HFF-Myc (cell line): ENCODE measurements at regions not wholly inside any gene's neighbourhood (a gene's known extent, or its start where the extent isn't known, plus 50 kb on each side); places are given as distances from the start of the nearest gene placed in this dataset.

Experiments
- DNase-seq: peaks from one replicate; pipeline ENCODE4 v3.0.0-alpha.2; 2011; ENCODE audit warnings: low read depth; ENCODE audit errors: extremely low read depth
- H3K4me3 ChIP-seq: replicated peaks from 2 replicates; pipeline ENCODE4 v1.5.1; 2011; ENCODE audit warnings: low read depth, mild to moderate bottlenecking, control low read depth, low read length
- TF ChIP-seq, protein P1 (sequence below): IDR thresholded peaks from 2 replicates; pipeline ENCODE4 v1.5.1; 2012; ENCODE audit warnings: mild to moderate bottlenecking, low read depth, low read length, control low read depth; ENCODE audit errors: missing control alignments

DNA sequence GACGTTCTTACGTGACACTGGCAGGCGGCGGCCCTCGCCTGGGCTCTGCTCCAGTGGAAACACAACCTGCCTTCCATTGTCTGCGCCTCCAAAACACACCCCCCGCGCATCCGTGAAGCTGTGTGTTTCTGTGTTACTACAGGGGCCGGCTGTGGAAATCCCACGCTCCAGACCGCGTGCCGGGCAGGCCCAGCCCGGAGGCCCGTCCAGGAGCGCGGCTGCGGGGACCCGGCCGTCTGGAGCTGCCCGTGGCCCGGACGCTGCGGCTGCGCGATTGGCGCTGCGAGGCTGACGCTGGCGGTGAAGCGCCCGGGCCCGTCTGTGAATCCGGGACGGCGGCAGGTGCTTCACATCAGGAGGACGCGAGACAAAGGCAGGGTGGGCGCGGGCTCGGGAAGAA is 670.3 kb upstream of the SALL3 start:
- TF ChIP-seq, protein P1, sequence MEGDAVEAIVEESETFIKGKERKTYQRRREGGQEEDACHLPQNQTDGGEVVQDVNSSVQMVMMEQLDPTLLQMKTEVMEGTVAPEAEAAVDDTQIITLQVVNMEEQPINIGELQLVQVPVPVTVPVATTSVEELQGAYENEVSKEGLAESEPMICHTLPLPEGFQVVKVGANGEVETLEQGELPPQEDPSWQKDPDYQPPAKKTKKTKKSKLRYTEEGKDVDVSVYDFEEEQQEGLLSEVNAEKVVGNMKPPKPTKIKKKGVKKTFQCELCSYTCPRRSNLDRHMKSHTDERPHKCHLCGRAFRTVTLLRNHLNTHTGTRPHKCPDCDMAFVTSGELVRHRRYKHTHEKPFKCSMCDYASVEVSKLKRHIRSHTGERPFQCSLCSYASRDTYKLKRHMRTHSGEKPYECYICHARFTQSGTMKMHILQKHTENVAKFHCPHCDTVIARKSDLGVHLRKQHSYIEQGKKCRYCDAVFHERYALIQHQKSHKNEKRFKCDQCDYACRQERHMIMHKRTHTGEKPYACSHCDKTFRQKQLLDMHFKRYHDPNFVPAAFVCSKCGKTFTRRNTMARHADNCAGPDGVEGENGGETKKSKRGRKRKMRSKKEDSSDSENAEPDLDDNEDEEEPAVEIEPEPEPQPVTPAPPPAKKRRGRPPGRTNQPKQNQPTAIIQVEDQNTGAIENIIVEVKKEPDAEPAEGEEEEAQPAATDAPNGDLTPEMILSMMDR, result no peak
- no peak overlapping the region for H3K4me3 ChIP-seq
- DNase-seq, result no peak

DNA sequence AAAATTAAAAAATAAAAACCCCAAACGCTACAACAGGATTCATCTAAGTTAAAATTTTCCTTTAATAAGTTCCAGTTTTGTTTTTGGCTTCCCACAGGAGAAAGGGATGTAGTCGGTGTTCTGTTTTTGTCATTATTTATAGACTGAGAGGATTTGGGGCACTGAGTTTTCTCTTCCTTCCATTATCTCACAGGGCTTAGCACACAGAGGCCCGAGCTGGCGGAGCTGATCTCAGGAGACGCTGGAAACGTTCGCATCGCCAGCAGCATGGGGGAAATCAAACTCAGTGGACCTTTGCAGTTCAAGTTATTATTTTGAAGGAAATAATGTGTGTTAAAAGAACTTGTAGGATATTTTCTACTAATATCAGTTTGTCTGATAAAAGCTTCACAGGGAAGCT is 669.7 kb upstream of the SALL3 start:
- DNase-seq, result no peak
- TF ChIP-seq, protein P1, result no peak
- H3K4me3 ChIP-seq, result no peak overlapping the region

DNA sequence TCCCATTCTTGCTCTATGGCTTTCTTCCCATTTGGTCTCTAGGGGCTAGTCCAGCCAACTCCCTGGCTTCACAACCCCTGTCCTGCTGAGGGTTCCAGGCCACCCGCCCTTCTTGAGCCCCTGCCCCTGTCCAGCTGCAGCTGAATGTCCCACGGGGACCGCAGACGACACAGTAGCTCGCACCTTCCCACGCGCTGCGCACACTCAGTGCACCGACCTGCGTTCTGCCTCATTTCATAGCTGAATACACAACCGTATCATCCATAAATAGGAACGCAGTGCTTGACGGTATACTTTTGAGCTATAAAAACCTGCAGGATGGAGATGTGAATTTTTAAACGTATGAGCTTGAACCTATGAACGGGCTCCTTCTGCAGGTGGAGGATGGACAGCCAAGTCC is 660.4 kb upstream of the SALL3 start:
- no peak overlapping the region for H3K4me3 ChIP-seq
- DNase-seq, result no peak
- TF ChIP-seq, protein P1, result no peak

DNA sequence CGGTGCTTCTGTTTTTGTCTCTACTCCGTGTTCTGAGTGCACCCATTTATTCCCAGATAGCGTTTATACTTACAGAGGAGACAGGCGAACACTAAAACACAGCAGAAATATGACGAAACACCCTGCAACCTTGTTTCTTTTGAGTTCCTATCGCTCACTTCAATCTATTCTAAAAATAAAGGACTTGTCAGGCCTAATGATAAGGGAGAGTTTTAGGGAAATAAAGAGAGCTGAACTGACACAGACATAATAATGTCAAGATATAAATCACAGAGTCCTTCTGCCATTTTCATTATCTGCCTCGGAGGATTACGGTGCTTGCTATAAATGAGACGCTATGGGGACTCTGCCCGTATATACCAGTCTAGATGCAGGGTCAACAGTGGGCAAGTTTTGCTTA is 659.7 kb upstream of the SALL3 start:
- TF ChIP-seq, protein P1, result no peak
- no peak for DNase-seq
- H3K4me3 ChIP-seq, result no peak overlapping the region

DNA sequence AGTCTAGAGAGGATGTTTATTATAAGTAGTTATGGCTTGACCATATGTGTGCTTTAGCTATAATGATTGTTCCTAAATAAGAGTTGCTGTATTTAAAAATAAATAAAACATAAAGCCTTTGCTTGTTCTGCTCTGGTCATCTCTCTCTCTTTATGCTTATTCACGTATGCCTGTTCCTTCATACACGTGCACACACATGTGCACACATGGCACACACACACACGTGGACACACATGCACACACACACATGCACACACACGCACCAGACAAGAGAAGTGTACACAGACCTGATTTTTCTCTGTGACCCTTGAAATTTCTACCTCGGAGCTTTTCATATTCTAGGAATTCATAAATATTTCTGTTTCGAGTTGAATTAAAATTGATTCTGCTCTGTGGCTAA is 658.2 kb upstream of the SALL3 start:
- DNase-seq, result no peak
- TF ChIP-seq, protein P1, result no peak

DNA sequence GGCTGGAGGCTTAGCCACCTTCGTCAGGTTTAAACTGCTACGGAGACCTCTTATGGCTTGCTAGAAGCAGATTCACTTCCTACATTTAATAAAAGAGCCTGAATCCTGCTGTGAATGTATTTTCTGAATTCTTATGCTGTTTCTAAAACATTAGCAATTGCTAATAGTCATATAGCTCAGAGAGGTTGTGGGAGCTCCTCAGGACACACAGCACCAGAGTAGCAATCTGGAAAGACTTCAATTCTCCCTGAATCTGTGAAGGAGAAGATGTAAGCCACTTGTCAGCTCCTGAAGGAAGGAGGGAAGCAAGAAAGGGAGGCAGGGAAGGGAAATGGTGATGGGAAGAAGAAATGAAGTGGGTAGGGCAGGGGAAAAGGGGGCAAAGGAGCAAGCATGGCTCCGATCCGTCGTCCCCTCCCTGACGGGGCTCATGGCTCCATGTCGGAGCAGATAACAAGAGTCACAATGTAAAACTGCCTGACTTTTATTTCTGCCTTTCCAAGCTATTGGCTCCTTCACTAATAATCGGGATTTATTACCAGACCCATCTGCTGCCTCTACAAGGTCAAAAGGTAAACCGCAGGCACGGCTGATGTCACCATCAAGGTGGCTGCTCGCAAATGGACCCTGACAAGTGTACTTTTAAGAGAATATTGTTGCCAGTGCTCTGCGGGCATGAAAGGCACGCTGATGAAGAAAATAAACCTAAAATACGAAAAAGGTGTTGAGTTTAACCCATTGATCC is 656.0 kb upstream of the SALL3 start:
- H3K4me3 ChIP-seq, result no peak overlapping the region
- DNase-seq, result no peak
- TF ChIP-seq, protein P1, result no peak

More for the DNA sequence above, 658.2 kb upstream of the SALL3 start:
- H3K4me3 ChIP-seq, result no peak overlapping the region

DNA sequence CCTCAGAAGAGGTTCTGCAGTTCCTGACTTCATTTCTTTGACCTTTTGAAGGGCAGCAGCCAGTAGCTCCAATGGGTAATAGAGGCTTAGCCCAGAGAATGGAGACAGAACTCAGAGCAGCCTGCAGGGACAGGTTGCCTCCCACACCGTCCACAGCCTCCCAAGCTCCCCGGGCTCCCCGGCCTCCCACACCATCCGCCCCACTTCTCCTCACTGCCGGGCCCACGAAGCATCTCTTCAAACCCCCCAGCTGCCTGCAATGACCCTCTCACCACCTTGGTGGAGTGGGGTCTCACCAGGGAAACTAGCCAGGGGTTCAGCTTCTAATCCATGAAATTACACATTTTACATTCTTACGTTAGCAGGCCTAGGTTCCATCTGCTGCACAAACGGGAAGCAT is 652.0 kb upstream of the SALL3 start:
- no peak overlapping the region for H3K4me3 ChIP-seq
- TF ChIP-seq, protein P1, result no peak
- no peak for DNase-seq
